ENCODE measurements at regions not wholly inside any gene's neighbourhood (a gene's known extent, or its start where the extent isn't known, plus 50 kb on each side); places are given as distances from the start of the nearest gene placed in this dataset.

DNA sequence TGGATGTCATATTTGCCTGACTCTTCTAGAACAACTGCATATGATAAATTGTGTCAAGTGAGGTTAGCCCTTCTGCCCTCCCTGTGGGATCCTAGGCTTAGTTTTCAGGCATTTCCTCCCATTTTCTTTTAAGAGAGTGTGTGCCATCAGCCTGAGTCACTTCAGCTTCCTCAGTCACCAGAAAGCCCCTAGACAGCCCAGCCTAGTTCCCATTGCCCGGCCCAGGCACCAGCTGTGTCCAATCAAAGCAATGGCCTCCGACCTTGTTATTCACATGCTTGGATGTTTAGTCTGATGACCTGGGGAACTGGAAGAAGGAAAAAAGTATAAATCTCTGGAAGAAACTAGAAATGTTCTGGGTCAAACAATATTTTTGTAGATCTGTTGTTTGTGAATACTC lies 221.9 kb upstream of the LRIG1 start:
- Histone ChIP-seq H3K4me1 (replicated peaks in 1 of 2; ENCODE audit: control insufficient read depth in 2 of 2, insufficient read depth in 2 of 2, low read length in 2 of 2) (no peaks in the 10 kb centered on the region), H2AFZ (ENCODE audit: low read depth, low read length) (no peak overlapping the region), H3K4me2 (ENCODE audit: insufficient read depth, low read length) (no peak overlapping the region), H3K9me3 (replicated peaks; ENCODE audit: control insufficient read depth, insufficient read depth, low read depth, low read length) (no peaks in the 10 kb centered on the region), H3K4me3 (no peak overlapping the region), H3K79me2 (ENCODE audit: control insufficient read depth, insufficient read depth, low read length) (no peaks in the 10 kb centered on the region), H3K9me1 (ENCODE audit: control insufficient read depth, insufficient read depth, low read length) (no peaks in the 10 kb centered on the region), H3K36me3 (ENCODE audit: control insufficient read depth, insufficient read depth, low read length) (no peaks in the 10 kb centered on the region), H4K20me1 (replicated peaks; ENCODE audit: control insufficient read depth, insufficient read depth, low read length) (no peaks in the 10 kb centered on the region), H3K9ac (ENCODE audit: insufficient read depth in 1 of 2, low read depth in 2 of 2, low read length in 2 of 2) (no peak overlapping the region), H3K27ac (ENCODE audit: extremely low read depth, low read depth, low read length) (no peak overlapping the region), H3K27me3 (ENCODE audit: control insufficient read depth in 2 of 2, insufficient read depth in 2 of 2, low read length in 2 of 2) (no peaks in the 10 kb centered on the region)
- FAIRE-seq, result no peak
- 0% methylated on average over 2 of the region's 2 CpGs for WGBS (ENCODE audit: insufficient coverage, low coverage, missing lambda C conversion rate)
- intact Hi-C loops (cut with micrococcal nuclease) (no loop called here), in situ Hi-C loops (cut with MboI) (no loop called here)
- DNase-seq (ENCODE audit: extremely low read depth in 1 of 4, low spot score in 3 of 4), result no peak
- POLR2A ChIA-PET, result no interaction called here
- BruUV-seq (replicated peaks), result no TSS peak
- CTCF ChIA-PET (ENCODE audit: low intra/inter-chr PET ratio), result no interaction called here
- no peak for ATAC-seq
- no peak for TF ChIP-seq ETV6 (IDR thresholded peaks at IDR 0.05; ENCODE audit: borderline replicate concordance in 1 of 2, low read depth in 2 of 2, low read length in 1 of 2)
- no peak for TF ChIP-seq ETV6 (CRISPR knock-in tag; IDR thresholded peaks at IDR 0.05; ENCODE audit: borderline replicate concordance)
- TF ChIP-seq ZNF717 (CRISPR knock-in tag; IDR thresholded peaks at IDR 0.05), result no peak
- TF ChIP-seq, protein P1, sequence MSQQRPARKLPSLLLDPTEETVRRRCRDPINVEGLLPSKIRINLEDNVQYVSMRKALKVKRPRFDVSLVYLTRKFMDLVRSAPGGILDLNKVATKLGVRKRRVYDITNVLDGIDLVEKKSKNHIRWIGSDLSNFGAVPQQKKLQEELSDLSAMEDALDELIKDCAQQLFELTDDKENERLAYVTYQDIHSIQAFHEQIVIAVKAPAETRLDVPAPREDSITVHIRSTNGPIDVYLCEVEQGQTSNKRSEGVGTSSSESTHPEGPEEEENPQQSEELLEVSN (IDR thresholded peaks at IDR 0.05; ENCODE audit: borderline replicate concordance in 1 of 2, extremely low read depth in 1 of 2, insufficient read depth in 1 of 2, insufficient read length in 1 of 2, low read depth in 1 of 2, low read length in 1 of 2, poor library complexity in 1 of 2, severe bottlenecking in 1 of 2), result no peak
- TF ChIP-seq, protein P2, sequence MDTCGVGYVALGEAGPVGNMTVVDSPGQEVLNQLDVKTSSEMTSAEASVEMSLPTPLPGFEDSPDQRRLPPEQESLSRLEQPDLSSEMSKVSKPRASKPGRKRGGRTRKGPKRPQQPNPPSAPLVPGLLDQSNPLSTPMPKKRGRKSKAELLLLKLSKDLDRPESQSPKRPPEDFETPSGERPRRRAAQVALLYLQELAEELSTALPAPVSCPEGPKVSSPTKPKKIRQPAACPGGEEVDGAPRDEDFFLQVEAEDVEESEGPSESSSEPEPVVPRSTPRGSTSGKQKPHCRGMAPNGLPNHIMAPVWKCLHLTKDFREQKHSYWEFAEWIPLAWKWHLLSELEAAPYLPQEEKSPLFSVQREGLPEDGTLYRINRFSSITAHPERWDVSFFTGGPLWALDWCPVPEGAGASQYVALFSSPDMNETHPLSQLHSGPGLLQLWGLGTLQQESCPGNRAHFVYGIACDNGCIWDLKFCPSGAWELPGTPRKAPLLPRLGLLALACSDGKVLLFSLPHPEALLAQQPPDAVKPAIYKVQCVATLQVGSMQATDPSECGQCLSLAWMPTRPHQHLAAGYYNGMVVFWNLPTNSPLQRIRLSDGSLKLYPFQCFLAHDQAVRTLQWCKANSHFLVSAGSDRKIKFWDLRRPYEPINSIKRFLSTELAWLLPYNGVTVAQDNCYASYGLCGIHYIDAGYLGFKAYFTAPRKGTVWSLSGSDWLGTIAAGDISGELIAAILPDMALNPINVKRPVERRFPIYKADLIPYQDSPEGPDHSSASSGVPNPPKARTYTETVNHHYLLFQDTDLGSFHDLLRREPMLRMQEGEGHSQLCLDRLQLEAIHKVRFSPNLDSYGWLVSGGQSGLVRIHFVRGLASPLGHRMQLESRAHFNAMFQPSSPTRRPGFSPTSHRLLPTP (IDR thresholded peaks at IDR 0.05; ENCODE audit: borderline replicate concordance, extremely low read depth, insufficient read length), result no peak
- TF ChIP-seq, protein P3, sequence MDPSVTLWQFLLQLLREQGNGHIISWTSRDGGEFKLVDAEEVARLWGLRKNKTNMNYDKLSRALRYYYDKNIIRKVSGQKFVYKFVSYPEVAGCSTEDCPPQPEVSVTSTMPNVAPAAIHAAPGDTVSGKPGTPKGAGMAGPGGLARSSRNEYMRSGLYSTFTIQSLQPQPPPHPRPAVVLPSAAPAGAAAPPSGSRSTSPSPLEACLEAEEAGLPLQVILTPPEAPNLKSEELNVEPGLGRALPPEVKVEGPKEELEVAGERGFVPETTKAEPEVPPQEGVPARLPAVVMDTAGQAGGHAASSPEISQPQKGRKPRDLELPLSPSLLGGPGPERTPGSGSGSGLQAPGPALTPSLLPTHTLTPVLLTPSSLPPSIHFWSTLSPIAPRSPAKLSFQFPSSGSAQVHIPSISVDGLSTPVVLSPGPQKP (CRISPR knock-in tag; IDR thresholded peaks at IDR 0.05), result no peak
- no peak for TF ChIP-seq POLR2AphosphoS5 (IDR thresholded peaks at IDR 0.05; ENCODE audit: control insufficient read depth, insufficient read depth, low read depth, low read length)
- TF ChIP-seq, protein P4, sequence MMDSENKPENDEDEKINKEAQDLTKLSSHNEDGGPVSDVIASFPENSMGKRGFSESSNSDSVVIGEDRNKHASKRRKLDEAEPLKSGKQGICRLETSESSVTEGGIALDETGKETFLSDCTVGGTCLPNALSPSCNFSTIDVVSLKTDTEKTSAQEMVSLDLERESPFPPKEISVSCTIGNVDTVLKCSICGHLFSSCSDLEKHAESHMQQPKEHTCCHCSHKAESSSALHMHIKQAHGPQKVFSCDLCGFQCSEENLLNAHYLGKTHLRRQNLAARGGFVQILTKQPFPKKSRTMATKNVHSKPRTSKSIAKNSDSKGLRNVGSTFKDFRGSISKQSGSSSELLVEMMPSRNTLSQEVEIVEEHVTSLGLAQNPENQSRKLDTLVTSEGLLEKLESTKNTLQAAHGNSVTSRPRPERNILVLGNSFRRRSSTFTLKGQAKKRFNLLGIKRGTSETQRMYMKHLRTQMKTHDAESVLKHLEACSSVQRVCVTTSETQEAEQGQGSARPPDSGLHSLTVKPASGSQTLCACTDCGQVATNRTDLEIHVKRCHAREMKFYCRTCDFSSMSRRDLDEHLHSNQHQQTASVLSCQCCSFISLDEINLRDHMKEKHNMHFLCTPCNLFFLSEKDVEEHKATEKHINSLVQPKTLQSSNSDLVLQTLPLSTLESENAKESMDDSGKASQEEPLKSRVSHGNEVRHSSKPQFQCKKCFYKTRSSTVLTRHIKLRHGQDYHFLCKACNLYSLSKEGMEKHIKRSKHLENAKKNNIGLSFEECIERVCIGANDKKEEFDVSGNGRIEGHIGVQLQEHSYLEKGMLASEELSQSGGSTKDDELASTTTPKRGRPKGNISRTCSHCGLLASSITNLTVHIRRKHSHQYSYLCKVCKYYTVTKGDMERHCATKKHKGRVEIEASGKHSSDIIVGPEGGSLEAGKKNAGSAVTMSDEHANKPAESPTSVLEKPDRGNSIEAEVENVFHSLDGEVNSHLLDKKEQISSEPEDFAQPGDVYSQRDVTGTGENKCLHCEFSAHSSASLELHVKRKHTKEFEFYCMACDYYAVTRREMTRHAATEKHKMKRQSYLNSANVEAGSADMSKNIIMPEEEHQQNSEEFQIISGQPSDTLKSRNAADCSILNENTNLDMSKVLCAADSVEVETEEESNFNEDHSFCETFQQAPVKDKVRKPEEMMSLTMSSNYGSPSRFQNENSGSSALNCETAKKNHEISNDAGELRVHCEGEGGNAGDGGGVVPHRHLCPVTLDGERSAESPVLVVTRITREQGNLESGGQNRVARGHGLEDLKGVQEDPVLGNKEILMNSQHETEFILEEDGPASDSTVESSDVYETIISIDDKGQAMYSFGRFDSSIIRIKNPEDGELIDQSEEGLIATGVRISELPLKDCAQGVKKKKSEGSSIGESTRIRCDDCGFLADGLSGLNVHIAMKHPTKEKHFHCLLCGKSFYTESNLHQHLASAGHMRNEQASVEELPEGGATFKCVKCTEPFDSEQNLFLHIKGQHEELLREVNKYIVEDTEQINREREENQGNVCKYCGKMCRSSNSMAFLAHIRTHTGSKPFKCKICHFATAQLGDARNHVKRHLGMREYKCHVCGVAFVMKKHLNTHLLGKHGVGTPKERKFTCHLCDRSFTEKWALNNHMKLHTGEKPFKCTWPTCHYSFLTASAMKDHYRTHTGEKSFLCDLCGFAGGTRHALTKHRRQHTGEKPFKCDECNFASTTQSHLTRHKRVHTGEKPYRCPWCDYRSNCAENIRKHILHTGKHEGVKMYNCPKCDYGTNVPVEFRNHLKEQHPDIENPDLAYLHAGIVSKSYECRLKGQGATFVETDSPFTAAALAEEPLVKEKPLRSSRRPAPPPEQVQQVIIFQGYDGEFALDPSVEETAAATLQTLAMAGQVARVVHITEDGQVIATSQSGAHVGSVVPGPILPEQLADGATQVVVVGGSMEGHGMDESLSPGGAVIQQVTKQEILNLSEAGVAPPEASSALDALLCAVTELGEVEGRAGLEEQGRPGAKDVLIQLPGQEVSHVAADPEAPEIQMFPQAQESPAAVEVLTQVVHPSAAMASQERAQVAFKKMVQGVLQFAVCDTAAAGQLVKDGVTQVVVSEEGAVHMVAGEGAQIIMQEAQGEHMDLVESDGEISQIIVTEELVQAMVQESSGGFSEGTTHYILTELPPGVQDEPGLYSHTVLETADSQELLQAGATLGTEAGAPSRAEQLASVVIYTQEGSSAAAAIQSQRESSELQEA (IDR thresholded peaks at IDR 0.05; ENCODE audit: low read depth), result no peak
